HCT116 (cell line): ENCODE measurements at regions not wholly inside any gene's neighbourhood (a gene's known extent, or its start where the extent isn't known, plus 50 kb on each side); places are given as distances from the start of the nearest gene placed in this dataset.

ENCODE experiments used
- ATAC-seq: fragments of 200-7000 bp; cut with Tn5 transposase; 2 replicates; pipeline ENCODE4 v1.9.1; 2020; ENCODE audit warnings: mild to moderate bottlenecking, moderate library complexity
- BruUV-seq: library from RNA; stranded (reverse); fragments of 400-500 nt; replicated peaks from 2 replicates; lab custom pipeline; 2021; lab: Mats Ljungman, UMichigan
- CTCF ChIA-PET: fragments of 300-600 bp; sonication (Branson Sonifier 250); formaldehyde crosslinking; loops from one replicate; lab custom pipeline; 2021; ENCODE audit warnings: antibody characterized with exemption; lab: Charles Lee
- POLR2A ChIA-PET: fragments of 300-600, 350-600 bp; sonication (Branson Sonifier 250); formaldehyde crosslinking; loops from one replicate; lab custom pipeline; 2021; ENCODE audit warnings: antibody characterized with exemption; lab: Charles Lee
- RAD21 ChIA-PET, 2 experiments: fragments of 300-600 bp; sonication (Branson Sonifier 250); formaldehyde crosslinking; loops; one replicate each; lab custom pipeline; 2023; ENCODE audit warnings: low total read pairs in 2 of 2; ENCODE audit not compliant: uncharacterized antibody in 2 of 2, unreplicated experiment in 2 of 2, low non-redundant PET in 1 of 2; lab: Charles Lee
- DNase-seq: peaks from one replicate; pipeline ENCODE4 v3.0.0-alpha.2; 2010; ENCODE audit warnings: low read depth, low spot score
- H2AFZ ChIP-seq: fragments of 200-600 bp; shearing (Covaris generic), sonication (generic); 2 replicates; pipeline ENCODE4 v1.6.1; 2017; ENCODE audit warnings: low read depth, mixed run types, mixed read lengths, antibody characterized with exemption, low read length; ENCODE audit not compliant: poor library complexity, severe bottlenecking
- H3K27ac ChIP-seq: 2 replicates; pipeline ENCODE4 v1.5.1; 2012; ENCODE audit warnings: low read depth, low read length
- H3K27me3 ChIP-seq: fragments of 200-600 bp; sonication (generic); 2 replicates; pipeline ENCODE4 v1.6.1; 2016; ENCODE audit warnings: mixed run types, low read length, mixed read lengths; ENCODE audit not compliant: insufficient read depth
- H3K36me3 ChIP-seq, 2 experiments: fragments of 200-500 bp in 1 of 2; fragments of 200-600 bp in 1 of 2; sonication (Bioruptor generic) in 1 of 2; sonication (generic) in 1 of 2; 2 replicates each; pipeline versions ENCODE4 v1.5.1 to v1.6.1; 2014 to 2016; ENCODE audit warnings: low read length in 2 of 2, inconsistent platforms in 1 of 2, mixed read lengths in 1 of 2, mixed run types in 1 of 2; ENCODE audit not compliant: insufficient read depth in 2 of 2, control insufficient read depth in 1 of 2
- H3K4me1 ChIP-seq, 2 experiments: fragments of 200-600 bp in 1 of 2; sonication (generic) in 1 of 2; 2 replicates each; pipeline versions ENCODE4 v1.5.1 to v1.6.1; 2012 to 2017; ENCODE audit warnings: low read length in 2 of 2, inconsistent platforms in 1 of 2, mild to moderate bottlenecking in 1 of 2, mixed read lengths in 1 of 2, mixed run types in 1 of 2, moderate library complexity in 1 of 2; ENCODE audit not compliant: insufficient read depth in 2 of 2, control insufficient read depth in 1 of 2
- H3K4me2 ChIP-seq: fragments of 200-600 bp; sonication (generic); 2 replicates; pipeline ENCODE4 v1.6.1; 2017; ENCODE audit warnings: mixed run types, low read length, mixed read lengths
- H3K4me3 ChIP-seq, 2 experiments: fragments of 200-600 bp in 1 of 2; sonication (generic) in 1 of 2; replicated peaks in 1 of 2; 2 replicates each; pipeline ENCODE4 v1.5.1; 2011 to 2016; ENCODE audit warnings: low read length in 2 of 2, control low read depth in 1 of 2, low read depth in 1 of 2, mild to moderate bottlenecking in 1 of 2, mixed read lengths in 1 of 2, mixed run types in 1 of 2
- H3K79me2 ChIP-seq: fragments of 200-600 bp; sonication (generic); 2 replicates; pipeline ENCODE4 v1.6.1; 2017; ENCODE audit warnings: mild to moderate bottlenecking, mixed run types, low read length, moderate library complexity, mixed read lengths; ENCODE audit not compliant: insufficient read depth
- H3K9ac ChIP-seq: fragments of 200-600 bp; sonication (generic); 2 replicates; pipeline ENCODE4 v1.6.1; 2016; ENCODE audit warnings: low read length, mixed read lengths
- H3K9me2 ChIP-seq: fragments of 200-600 bp; sonication (generic), shearing (Covaris generic); 2 replicates; pipeline ENCODE4 v1.6.1; 2017; ENCODE audit warnings: mixed run types, mild to moderate bottlenecking, moderate library complexity; ENCODE audit not compliant: insufficient read depth
- H3K9me3 ChIP-seq, 2 experiments: fragments of 200-500 bp in 1 of 2; fragments of 200-600 bp in 1 of 2; sonication (Bioruptor generic) in 1 of 2; sonication (generic) in 1 of 2; 2 replicates each; pipeline ENCODE4 v1.6.1; 2014 to 2017; ENCODE audit warnings: low read length in 2 of 2, mixed read lengths in 2 of 2, inconsistent platforms in 1 of 2, low read depth in 1 of 2, mild to moderate bottlenecking in 1 of 2, mixed run types in 1 of 2, moderate library complexity in 1 of 2; ENCODE audit not compliant: control insufficient read depth in 1 of 2, insufficient read depth in 1 of 2
- H4K20me1 ChIP-seq: fragments of 200-600 bp; sonication (generic), shearing (Covaris generic); 2 replicates; pipeline ENCODE4 v1.6.1; 2017; ENCODE audit warnings: mixed run types, mild to moderate bottlenecking, moderate library complexity; ENCODE audit not compliant: insufficient read depth
- CBX3 ChIP-seq: IDR thresholded peaks from 2 replicates; pipeline ENCODE4 v1.6.1; 2012; ENCODE audit warnings: low read depth
- CEBPB ChIP-seq: IDR thresholded peaks from 2 replicates; pipeline ENCODE4 v1.6.1; 2012; ENCODE audit warnings: low read depth
- EGR1 ChIP-seq: IDR thresholded peaks from 2 replicates; pipeline ENCODE4 v1.6.1; 2012; ENCODE audit warnings: low read depth
- EZH2 ChIP-seq: fragments of 200-600 bp; sonication (generic); IDR thresholded peaks from 2 replicates; pipeline ENCODE4 v1.6.1; 2017; ENCODE audit warnings: antibody characterized with exemption, mixed run types
- FOSL1 ChIP-seq: IDR thresholded peaks from 2 replicates; pipeline ENCODE4 v1.6.1; 2012; ENCODE audit warnings: low read depth
- JUND ChIP-seq: IDR thresholded peaks from 2 replicates; pipeline ENCODE4 v1.6.1; 2012
- POLR2AphosphoS5 ChIP-seq: IDR thresholded peaks from 2 replicates; pipeline ENCODE4 v1.6.1; 2011; ENCODE audit warnings: mild to moderate bottlenecking, low read depth, low read length, moderate library complexity
- REST ChIP-seq: IDR thresholded peaks from 2 replicates; pipeline ENCODE4 v1.6.1; 2012; ENCODE audit warnings: low read depth
- SP1 ChIP-seq: IDR thresholded peaks from 2 replicates; pipeline ENCODE4 v1.6.1; 2012; ENCODE audit warnings: low read depth
- ZFX ChIP-seq: fragments of 450-650 bp; IDR thresholded peaks from 2 replicates; pipeline ENCODE4 v1.6.1; 2017
- intact Hi-C: fragments of 100-400 bp; cut with micrococcal nuclease; formaldehyde crosslinking; loops from 2 replicates; pipeline ENCODE4 v1.10.0; 2022

- Histone ChIP-seq H3K79me2 (no peaks in the 10 kb centered on the region), H3K4me3 (peak overlapping the region in 1 of 2 experiments; percentile 21; a peak in 2 of 4 replicates), H3K27me3 (no peaks in the 10 kb centered on the region), H3K27ac (no peak overlapping the region), H3K4me2 (peak overlapping the region; percentile 64), H3K9ac (no peak overlapping the region), H2AFZ (peak overlapping the region; percentile 84), H3K36me3 (no peaks in the 10 kb centered on the region), H3K9me2 (no peaks in the 10 kb centered on the region), H4K20me1 (no peaks in the 10 kb centered on the region), H3K4me1 (peaks cover 12 to 18% of the 10 kb centered on the region in 2 experiments), H3K9me3 (no peaks in the 10 kb centered on the region)
- DNase-seq (peak; percentile 48), ATAC-seq (peak; percentile 82)
- CTCF ChIA-PET, result interaction anchor here (0.8 kb wide), 1 partner anchor 17 kb away, joined by 3 read pairs; no protein-coding TSS in a partner anchor
- BruUV-seq, result no TSS peak
- TF ChIP-seq SP1 (peak; percentile 20; the same call in 1 of the 2 replicates), POLR2AphosphoS5 (peak; percentile 31; the same call in 1 of the 2 replicates), CBX3 (0 out of 2 replicates have a peak, but pooled peaks have one; percentile 11), REST (no peak), EZH2 (no peak), CEBPB (peak; percentile 72), FOSL1 (peak; percentile 71), JUND (peak; percentile 68), EGR1 (peak; percentile 91), ZFX (peak; percentile 15; the same call in 1 of the 2 replicates)
- RAD21 ChIA-PET, result interaction anchor here (1.1 to 1.6 kb wide), 2 partner anchors 14 to 176 kb away, joined by 3 read pairs; partner anchors contain the start of gene SOX9 (in 1 of the 2)
- POLR2A ChIA-PET, result interaction anchor here (0.9 to 1.1 kb wide), 2 partner anchors 13 to 177 kb away, joined by 3 to 4 read pairs; partner anchors contain the start of gene SOX9
- intact Hi-C loops, result no loop called here
Measured at GRCh38 chr17:72297326-72298115, 176.7 kb downstream of the SOX9 start.
